Breast epithelium (tissue), 3 donors: ENCODE measurements at regions not wholly inside any gene's neighbourhood (a gene's known extent, or its start where the extent isn't known, plus 50 kb on each side); places are given as distances from the start of the nearest gene placed in this dataset.

Experiments used
- POLR2AphosphoS5 ChIP-seq, 3 donors: sonication (generic); formaldehyde crosslinking; IDR thresholded peaks; one replicate each; pipeline ENCODE4 v1.6.1; 2017; ENCODE audit warnings: antibody characterized with exemption in 3 of 3
- TF ChIP-seq, protein P1 (sequence below), 3 donors: fragments of 450-650 bp; IDR thresholded peaks; one replicate each; pipeline ENCODE4 v1.5.1; 2016 to 2017; ENCODE audit warnings: antibody characterized with exemption in 3 of 3, mild to moderate bottlenecking in 3 of 3, moderate library complexity in 3 of 3

- TF ChIP-seq, protein P1, sequence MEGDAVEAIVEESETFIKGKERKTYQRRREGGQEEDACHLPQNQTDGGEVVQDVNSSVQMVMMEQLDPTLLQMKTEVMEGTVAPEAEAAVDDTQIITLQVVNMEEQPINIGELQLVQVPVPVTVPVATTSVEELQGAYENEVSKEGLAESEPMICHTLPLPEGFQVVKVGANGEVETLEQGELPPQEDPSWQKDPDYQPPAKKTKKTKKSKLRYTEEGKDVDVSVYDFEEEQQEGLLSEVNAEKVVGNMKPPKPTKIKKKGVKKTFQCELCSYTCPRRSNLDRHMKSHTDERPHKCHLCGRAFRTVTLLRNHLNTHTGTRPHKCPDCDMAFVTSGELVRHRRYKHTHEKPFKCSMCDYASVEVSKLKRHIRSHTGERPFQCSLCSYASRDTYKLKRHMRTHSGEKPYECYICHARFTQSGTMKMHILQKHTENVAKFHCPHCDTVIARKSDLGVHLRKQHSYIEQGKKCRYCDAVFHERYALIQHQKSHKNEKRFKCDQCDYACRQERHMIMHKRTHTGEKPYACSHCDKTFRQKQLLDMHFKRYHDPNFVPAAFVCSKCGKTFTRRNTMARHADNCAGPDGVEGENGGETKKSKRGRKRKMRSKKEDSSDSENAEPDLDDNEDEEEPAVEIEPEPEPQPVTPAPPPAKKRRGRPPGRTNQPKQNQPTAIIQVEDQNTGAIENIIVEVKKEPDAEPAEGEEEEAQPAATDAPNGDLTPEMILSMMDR (IDR thresholded peaks at IDR 0.05), result no peak
- TF ChIP-seq POLR2AphosphoS5 (IDR thresholded peaks at IDR 0.05), result no peak
Observed at GRCh38 chr5:106600803-106601202, 1069.9 kb downstream of the EFNA5 start.
